ENCODE measurements at regions not wholly inside any gene's neighbourhood (a gene's known extent, or its start where the extent isn't known, plus 50 kb on each side); places are given as distances from the start of the nearest gene placed in this dataset.
"Not testable (repeated sequence)": the region's sequence is repeated elsewhere in the genome, so short reads cannot be mapped to it uniquely, and the experiment has no call there.

- CTCF ChIA-PET (ENCODE audit: partially characterized antibody); DNase-seq (ENCODE audit: low read depth in 1 of 2, low spot score in 2 of 2); POLR2A ChIA-PET (ENCODE audit: partially characterized antibody): not testable (repeated sequence)
These were observed 140.3 kb upstream of the MRPS30 start for GRCh38 chr5:44668471-44668870.

More at GRCh38 chr5:44668471-44668870, 140.3 kb upstream of the MRPS30 start:
- 92% methylated on average over 16 of the region's 16 CpGs; no CpG with 5 or more reads in 1 of the 2 experiments for WGBS, 2 experiments (ENCODE audit: extremely low coverage in 1 of 2, insufficient coverage in 1 of 2, insufficient read length in 1 of 2, insufficient replicate concordance in 2 of 2, low coverage in 1 of 2, low lambda C conversion rate in 2 of 2, missing lambda C conversion rate in 1 of 2)
- not testable (repeated sequence) for H3K56ac ChIP-seq (replicated peaks; ENCODE audit: insufficient read length, low read depth, low read length); H3K4me1 ChIP-seq (replicated peaks in 1 of 4; ENCODE audit: control insufficient read depth in 3 of 4, insufficient read depth in 4 of 4, low read length in 3 of 4); FAIRE-seq; H3K9ac ChIP-seq (replicated peaks in 1 of 4; ENCODE audit: extremely low read depth in 1 of 4, low read depth in 3 of 4, low read length in 3 of 4); H3K79me1 ChIP-seq (ENCODE audit: low read depth, low read length); H3K23ac ChIP-seq (ENCODE audit: insufficient read length); H2BK5ac ChIP-seq (ENCODE audit: low read depth, low read length); H3K4me2 ChIP-seq (ENCODE audit: insufficient read depth in 1 of 2, low read depth in 2 of 2, low read length in 2 of 2); H3K36me3 ChIP-seq (ENCODE audit: control insufficient read depth in 2 of 4, insufficient read depth in 4 of 4, low read length in 3 of 4); H3K79me2 ChIP-seq (ENCODE audit: control insufficient read depth in 1 of 2, insufficient read depth in 2 of 2, low read length in 2 of 2); H4K20me1 ChIP-seq (replicated peaks in 1 of 2; ENCODE audit: control insufficient read depth in 1 of 2, insufficient read depth in 2 of 2, low read length in 2 of 2); H3K14ac ChIP-seq (ENCODE audit: insufficient read length); H2BK120ac ChIP-seq (replicated peaks; ENCODE audit: low read depth, low read length); H3K4ac ChIP-seq (replicated peaks; ENCODE audit: insufficient read length, low read depth, low read length); H3K18ac ChIP-seq (ENCODE audit: extremely low read depth, low read length); H3K23me2 ChIP-seq (ENCODE audit: low read depth, low read length); H2BK20ac ChIP-seq (ENCODE audit: low read length); H2AFZ ChIP-seq (ENCODE audit: low read length); H3K27ac ChIP-seq (ENCODE audit: low read depth, low read length); H4K91ac ChIP-seq (replicated peaks; ENCODE audit: insufficient read length, low read length); H3K9me3 ChIP-seq (ENCODE audit: insufficient read depth in 2 of 2, low read depth in 1 of 2, low read length in 1 of 2); H4K8ac ChIP-seq (ENCODE audit: extremely low read depth, insufficient read depth, low read length); H2BK15ac ChIP-seq (ENCODE audit: low read length); H2AK5ac ChIP-seq (ENCODE audit: low read depth, low read length); H4K5ac ChIP-seq (ENCODE audit: insufficient read length, low read depth, low read length); H3K27me3 ChIP-seq (replicated peaks in 1 of 4; ENCODE audit: control insufficient read depth in 3 of 4, extremely low read depth in 1 of 4, insufficient read depth in 3 of 4, low read length in 3 of 4); H3K4me3 ChIP-seq (ENCODE audit: extremely low read depth in 1 of 4, insufficient read depth in 2 of 4, low read depth in 3 of 4, low read length in 4 of 4); H2BK12ac ChIP-seq (ENCODE audit: low read depth, low read length)

Measured in H1 (cell line).